GM23338 (cell line): ENCODE measurements at regions not wholly inside any gene's neighbourhood (a gene's known extent, or its start where the extent isn't known, plus 50 kb on each side); places are given as distances from the start of the nearest gene placed in this dataset.
A peak's percentile ranks its signal among the peaks of the same experiment; 100 is the strongest.

Source experiments
- ATAC-seq: fragments of 200-7000 bp; cut with Tn5 transposase; 3 replicates; pipeline ENCODE4 v1.9.1; 2020
- DNase-seq: peaks from one replicate; pipeline ENCODE4 v3.0.0-alpha.2; 2015; ENCODE audit warnings: low spot score
- H2AFZ ChIP-seq: fragments of 200-600 bp; sonication (generic); 2 replicates; pipeline ENCODE4 v1.8.0; 2016; ENCODE audit warnings: antibody characterized with exemption, mild to moderate bottlenecking, moderate library complexity
- H3F3A ChIP-seq: fragments of 200-600 bp; sonication (generic); replicated peaks from 2 replicates; pipeline ENCODE4 v1.8.0; 2017; ENCODE audit warnings: antibody characterized with exemption, mixed run types, low read depth
- H3K27ac ChIP-seq: fragments of 200-600 bp; sonication (generic); 2 replicates; pipeline ENCODE4 v1.6.1; 2016; ENCODE audit warnings: low read depth
- H3K27me3 ChIP-seq: fragments of 200-600 bp; sonication (generic); 2 replicates; pipeline ENCODE4 v1.8.0; 2016; ENCODE audit warnings: mild to moderate bottlenecking, mixed run types, moderate library complexity; ENCODE audit not compliant: insufficient read depth
- H3K36me3 ChIP-seq: fragments of 200-600 bp; sonication (generic); 2 replicates; pipeline ENCODE4 v1.8.0; 2016; ENCODE audit warnings: mild to moderate bottlenecking; ENCODE audit not compliant: insufficient read depth
- H3K4me1 ChIP-seq: fragments of 200-600 bp; sonication (generic); 2 replicates; pipeline ENCODE4 v1.8.0; 2016; ENCODE audit warnings: mild to moderate bottlenecking, moderate library complexity; ENCODE audit not compliant: insufficient read depth
- H3K4me2 ChIP-seq: fragments of 200-600 bp; sonication (generic); 2 replicates; pipeline ENCODE4 v1.7.1; 2017; ENCODE audit warnings: mixed run types
- H3K4me3 ChIP-seq: fragments of 200-600 bp; sonication (generic); 2 replicates; pipeline ENCODE4 v1.6.1; 2016; ENCODE audit warnings: mixed run types
- H3K79me2 ChIP-seq: fragments of 200-600 bp; sonication (generic); replicated peaks from 2 replicates; pipeline ENCODE4 v1.8.0; 2017; ENCODE audit warnings: mild to moderate bottlenecking; ENCODE audit not compliant: insufficient read depth
- H3K9me2 ChIP-seq: fragments of 200-600 bp; sonication (generic); 2 replicates; pipeline ENCODE4 v1.8.0; 2017; ENCODE audit not compliant: insufficient read depth
- H4K20me1 ChIP-seq: fragments of 200-600 bp; sonication (generic); replicated peaks from 2 replicates; pipeline ENCODE4 v1.8.0; 2017; ENCODE audit warnings: mild to moderate bottlenecking; ENCODE audit not compliant: insufficient read depth
- H3K27ac Mint-ChIP-seq: 2 replicates; pipeline ENCODE4 v1.8.0; 2020; ENCODE audit warnings: inconsistent platforms, mild to moderate bottlenecking, moderate library complexity, mixed read lengths
- H3K27me3 Mint-ChIP-seq: 3 replicates; pipeline ENCODE4 v1.8.0; 2022; ENCODE audit warnings: low read depth, mild to moderate bottlenecking, moderate library complexity, mixed read lengths, inconsistent platforms; ENCODE audit not compliant: insufficient read depth, poor library complexity
- H3K36me3 Mint-ChIP-seq: 3 replicates; pipeline ENCODE4 v1.8.0; 2021; ENCODE audit warnings: low read depth, mild to moderate bottlenecking, inconsistent platforms, moderate library complexity, mixed read lengths
- H3K4me1 Mint-ChIP-seq: 3 replicates; pipeline ENCODE4 v1.8.0; 2020; ENCODE audit warnings: mild to moderate bottlenecking, inconsistent platforms, mixed read lengths
- H3K4me3 Mint-ChIP-seq: 3 replicates; pipeline ENCODE4 v1.8.0; 2021; ENCODE audit warnings: moderate library complexity, mild to moderate bottlenecking, inconsistent platforms, mixed read lengths
- H3K9me3 Mint-ChIP-seq: 3 replicates; pipeline ENCODE4 v1.8.0; 2020; ENCODE audit warnings: moderate library complexity, mild to moderate bottlenecking, inconsistent platforms, mixed read lengths
- CREB1 ChIP-seq: fragments of 250-450 bp; sonication (Bioruptor Pico); IDR thresholded peaks from 2 replicates; pipeline ENCODE4 v1.5.0; 2020; ENCODE audit warnings: low read depth, mild to moderate bottlenecking, moderate library complexity
- ETS1 ChIP-seq: IDR thresholded peaks from 2 replicates; pipeline ENCODE4 v1.6.1; 2016; ENCODE audit warnings: antibody characterized with exemption
- EZH2 ChIP-seq: fragments of 200-600 bp; sonication (generic); IDR thresholded peaks from one replicate; pipeline ENCODE4 v1.8.0; 2017; ENCODE audit warnings: antibody characterized with exemption, mild to moderate bottlenecking, low read depth; ENCODE audit not compliant: unreplicated experiment
- EZH2phosphoT487 ChIP-seq: fragments of 200-600 bp; sonication (generic); IDR thresholded peaks from one replicate; pipeline ENCODE4 v1.8.1; 2018; ENCODE audit warnings: antibody characterized with exemption; ENCODE audit not compliant: unreplicated experiment
- JUNB ChIP-seq: IDR thresholded peaks from one replicate; pipeline ENCODE4 v1.6.1; 2016; ENCODE audit warnings: antibody characterized with exemption; ENCODE audit not compliant: unreplicated experiment
- NANOG ChIP-seq: IDR thresholded peaks from 2 replicates; pipeline ENCODE4 v1.6.1; 2016; ENCODE audit warnings: antibody characterized with exemption, borderline replicate concordance
- STAT1 ChIP-seq: IDR thresholded peaks from one replicate; pipeline ENCODE4 v1.6.1; 2016; ENCODE audit warnings: antibody characterized with exemption; ENCODE audit not compliant: unreplicated experiment
- ZNF331 ChIP-seq: fragments of 250-450 bp; sonication (Bioruptor Pico); IDR thresholded peaks from 2 replicates; pipeline ENCODE4 v1.5.0; 2020; ENCODE audit warnings: low read depth, mild to moderate bottlenecking, moderate library complexity
- TF ChIP-seq, protein P1 (sequence below): fragments of 250-450 bp; sonication (Bioruptor Pico); IDR thresholded peaks from 2 replicates; pipeline ENCODE4 v1.5.0; 2020; ENCODE audit warnings: mild to moderate bottlenecking, moderate library complexity
- TF ChIP-seq, protein P2 (sequence below), 2 experiments: fragments of 200-600 bp in 1 of 2; sonication (generic) in 1 of 2; conservative IDR thresholded peaks; 2 replicates each; pipeline versions ENCODE4 v1.5.1 to v1.6.1; 2016 to 2017; ENCODE audit warnings: antibody characterized with exemption in 2 of 2, low read depth in 2 of 2, mild to moderate bottlenecking in 2 of 2, moderate library complexity in 1 of 2

DNA sequence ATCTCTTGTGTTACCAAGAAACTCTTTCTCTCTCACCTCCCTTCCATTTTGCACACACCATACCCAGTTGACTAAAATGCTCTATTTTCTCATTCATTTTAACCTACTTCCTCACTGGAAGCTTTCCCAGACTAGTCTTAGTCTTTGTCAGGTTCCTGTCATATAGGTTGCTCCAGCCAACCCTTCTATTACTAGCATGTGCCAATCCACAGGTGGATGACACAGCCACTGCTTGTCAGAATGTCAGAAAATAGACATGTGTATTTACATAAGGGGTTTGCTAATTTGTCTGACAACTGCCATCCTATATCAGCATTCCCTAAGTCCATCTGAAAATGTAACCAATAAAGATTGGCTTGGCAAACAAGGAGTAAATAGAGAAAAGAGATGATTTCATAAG is 239.2 kb upstream of the SMIM31 start:
- no peaks in the 10 kb centered on the region for H3F3A ChIP-seq
- Mint-ChIP-seq H3K27me3 (no peaks in the 10 kb centered on the region), H3K4me1 (no peaks in the 10 kb centered on the region), H3K4me3 (no peak overlapping the region), H3K27ac (no peak overlapping the region), H3K9me3 (peaks cover 4% of the 10 kb centered on the region; the same call in 1 of the 3 replicates), H3K36me3 (no peaks in the 10 kb centered on the region)
- DNase-seq (no peak), ATAC-seq (no peak)
- H3K27me3 ChIP-seq: no peaks in the 10 kb centered on the region
- H3K36me3 ChIP-seq: no peaks in the 10 kb centered on the region
- H3K4me1 ChIP-seq: no peaks in the 10 kb centered on the region
- no peak overlapping the region for H3K4me3 ChIP-seq
- H4K20me1 ChIP-seq: no peaks in the 10 kb centered on the region
- H2AFZ ChIP-seq: no peak overlapping the region
- H3K27ac ChIP-seq: no peak overlapping the region
- 0 out of 2 replicates have a peak, but pooled peaks cover 9% of the 10 kb centered on the region for H3K9me2 ChIP-seq
- H3K4me2 ChIP-seq: no peak overlapping the region
- TF ChIP-seq CREB1 (CRISPR knock-in tag): no peak
- H3K79me2 ChIP-seq: no peaks in the 10 kb centered on the region

DNA sequence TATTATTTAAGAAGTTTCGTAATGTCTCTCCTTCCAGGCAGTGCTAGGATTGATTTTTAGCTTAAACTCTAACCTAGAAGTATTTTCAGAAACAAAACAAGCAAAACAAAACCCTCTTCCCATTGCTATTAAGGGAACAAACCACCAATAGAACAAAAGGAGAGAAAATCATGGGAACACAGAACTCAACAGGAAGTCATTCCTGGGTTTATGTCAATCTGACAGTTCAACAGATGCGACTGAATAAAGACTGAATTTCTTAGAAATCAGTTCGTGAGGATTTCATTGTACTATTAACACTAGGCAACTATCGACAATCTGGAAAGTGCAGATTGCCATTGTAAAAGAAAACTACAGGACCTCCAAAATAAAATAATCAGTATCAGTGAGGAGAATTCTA is 229.1 kb upstream of the SMIM31 start:
- no peaks in the 10 kb centered on the region for H3K9me3 Mint-ChIP-seq
- TF ChIP-seq ETS1 (no peak), JUNB (no peak), ZNF331 (CRISPR knock-in tag) (no peak), EZH2 (no peak), STAT1 (no peak), EZH2phosphoT487 (no peak), CREB1 (CRISPR knock-in tag) (no peak), NANOG (no peak)
- TF ChIP-seq, protein P1, sequence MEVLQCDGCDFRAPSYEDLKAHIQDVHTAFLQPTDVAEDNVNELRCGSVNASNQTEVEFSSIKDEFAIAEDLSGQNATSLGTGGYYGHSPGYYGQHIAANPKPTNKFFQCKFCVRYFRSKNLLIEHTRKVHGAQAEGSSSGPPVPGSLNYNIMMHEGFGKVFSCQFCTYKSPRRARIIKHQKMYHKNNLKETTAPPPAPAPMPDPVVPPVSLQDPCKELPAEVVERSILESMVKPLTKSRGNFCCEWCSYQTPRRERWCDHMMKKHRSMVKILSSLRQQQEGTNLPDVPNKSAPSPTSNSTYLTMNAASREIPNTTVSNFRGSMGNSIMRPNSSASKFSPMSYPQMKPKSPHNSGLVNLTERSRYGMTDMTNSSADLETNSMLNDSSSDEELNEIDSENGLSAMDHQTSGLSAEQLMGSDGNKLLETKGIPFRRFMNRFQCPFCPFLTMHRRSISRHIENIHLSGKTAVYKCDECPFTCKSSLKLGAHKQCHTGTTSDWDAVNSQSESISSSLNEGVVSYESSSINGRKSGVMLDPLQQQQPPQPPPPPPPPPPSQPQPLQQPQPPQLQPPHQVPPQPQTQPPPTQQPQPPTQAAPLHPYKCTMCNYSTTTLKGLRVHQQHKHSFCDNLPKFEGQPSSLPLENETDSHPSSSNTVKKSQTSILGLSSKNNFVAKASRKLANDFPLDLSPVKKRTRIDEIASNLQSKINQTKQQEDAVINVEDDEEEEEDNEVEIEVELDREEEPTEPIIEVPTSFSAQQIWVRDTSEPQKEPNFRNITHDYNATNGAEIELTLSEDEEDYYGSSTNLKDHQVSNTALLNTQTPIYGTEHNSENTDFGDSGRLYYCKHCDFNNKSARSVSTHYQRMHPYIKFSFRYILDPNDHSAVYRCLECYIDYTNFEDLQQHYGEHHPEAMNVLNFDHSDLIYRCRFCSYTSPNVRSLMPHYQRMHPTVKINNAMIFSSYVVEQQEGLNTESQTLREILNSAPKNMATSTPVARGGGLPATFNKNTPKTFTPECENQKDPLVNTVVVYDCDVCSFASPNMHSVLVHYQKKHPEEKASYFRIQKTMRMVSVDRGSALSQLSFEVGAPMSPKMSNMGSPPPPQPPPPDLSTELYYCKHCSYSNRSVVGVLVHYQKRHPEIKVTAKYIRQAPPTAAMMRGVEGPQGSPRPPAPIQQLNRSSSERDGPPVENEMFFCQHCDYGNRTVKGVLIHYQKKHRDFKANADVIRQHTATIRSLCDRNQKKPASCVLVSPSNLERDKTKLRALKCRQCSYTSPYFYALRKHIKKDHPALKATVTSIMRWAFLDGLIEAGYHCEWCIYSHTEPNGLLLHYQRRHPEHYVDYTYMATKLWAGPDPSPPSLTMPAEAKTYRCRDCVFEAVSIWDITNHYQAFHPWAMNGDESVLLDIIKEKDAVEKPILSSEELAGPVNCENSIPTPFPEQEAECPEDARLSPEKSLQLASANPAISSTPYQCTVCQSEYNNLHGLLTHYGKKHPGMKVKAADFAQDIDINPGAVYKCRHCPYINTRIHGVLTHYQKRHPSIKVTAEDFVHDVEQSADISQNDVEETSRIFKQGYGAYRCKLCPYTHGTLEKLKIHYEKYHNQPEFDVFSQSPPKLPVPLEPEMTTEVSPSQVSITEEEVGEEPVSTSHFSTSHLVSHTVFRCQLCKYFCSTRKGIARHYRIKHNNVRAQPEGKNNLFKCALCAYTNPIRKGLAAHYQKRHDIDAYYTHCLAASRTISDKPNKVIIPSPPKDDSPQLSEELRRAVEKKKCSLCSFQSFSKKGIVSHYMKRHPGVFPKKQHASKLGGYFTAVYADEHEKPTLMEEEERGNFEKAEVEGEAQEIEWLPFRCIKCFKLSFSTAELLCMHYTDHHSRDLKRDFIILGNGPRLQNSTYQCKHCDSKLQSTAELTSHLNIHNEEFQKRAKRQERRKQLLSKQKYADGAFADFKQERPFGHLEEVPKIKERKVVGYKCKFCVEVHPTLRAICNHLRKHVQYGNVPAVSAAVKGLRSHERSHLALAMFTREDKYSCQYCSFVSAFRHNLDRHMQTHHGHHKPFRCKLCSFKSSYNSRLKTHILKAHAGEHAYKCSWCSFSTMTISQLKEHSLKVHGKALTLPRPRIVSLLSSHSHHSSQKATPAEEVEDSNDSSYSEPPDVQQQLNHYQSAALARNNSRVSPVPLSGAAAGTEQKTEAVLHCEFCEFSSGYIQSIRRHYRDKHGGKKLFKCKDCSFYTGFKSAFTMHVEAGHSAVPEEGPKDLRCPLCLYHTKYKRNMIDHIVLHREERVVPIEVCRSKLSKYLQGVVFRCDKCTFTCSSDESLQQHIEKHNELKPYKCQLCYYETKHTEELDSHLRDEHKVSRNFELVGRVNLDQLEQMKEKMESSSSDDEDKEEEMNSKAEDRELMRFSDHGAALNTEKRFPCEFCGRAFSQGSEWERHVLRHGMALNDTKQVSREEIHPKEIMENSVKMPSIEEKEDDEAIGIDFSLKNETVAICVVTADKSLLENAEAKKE (CRISPR knock-in tag): no peak
- TF ChIP-seq, protein P2, sequence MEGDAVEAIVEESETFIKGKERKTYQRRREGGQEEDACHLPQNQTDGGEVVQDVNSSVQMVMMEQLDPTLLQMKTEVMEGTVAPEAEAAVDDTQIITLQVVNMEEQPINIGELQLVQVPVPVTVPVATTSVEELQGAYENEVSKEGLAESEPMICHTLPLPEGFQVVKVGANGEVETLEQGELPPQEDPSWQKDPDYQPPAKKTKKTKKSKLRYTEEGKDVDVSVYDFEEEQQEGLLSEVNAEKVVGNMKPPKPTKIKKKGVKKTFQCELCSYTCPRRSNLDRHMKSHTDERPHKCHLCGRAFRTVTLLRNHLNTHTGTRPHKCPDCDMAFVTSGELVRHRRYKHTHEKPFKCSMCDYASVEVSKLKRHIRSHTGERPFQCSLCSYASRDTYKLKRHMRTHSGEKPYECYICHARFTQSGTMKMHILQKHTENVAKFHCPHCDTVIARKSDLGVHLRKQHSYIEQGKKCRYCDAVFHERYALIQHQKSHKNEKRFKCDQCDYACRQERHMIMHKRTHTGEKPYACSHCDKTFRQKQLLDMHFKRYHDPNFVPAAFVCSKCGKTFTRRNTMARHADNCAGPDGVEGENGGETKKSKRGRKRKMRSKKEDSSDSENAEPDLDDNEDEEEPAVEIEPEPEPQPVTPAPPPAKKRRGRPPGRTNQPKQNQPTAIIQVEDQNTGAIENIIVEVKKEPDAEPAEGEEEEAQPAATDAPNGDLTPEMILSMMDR (conservative IDR thresholded peaks at IDR 0.05; ENCODE audit: low read depth in 2 of 2): no peak
- ATAC-seq: no peak
- H4K20me1 ChIP-seq: no peaks in the 10 kb centered on the region
- no peak overlapping the region for H3K4me3 Mint-ChIP-seq
- H3K27ac ChIP-seq: no peak overlapping the region
- peaks cover 44% of the 10 kb centered on the region for H3K4me1 Mint-ChIP-seq
- no peak overlapping the region for H3K27ac Mint-ChIP-seq
- no peaks in the 10 kb centered on the region for H3K27me3 ChIP-seq
- H3K36me3 ChIP-seq: no peaks in the 10 kb centered on the region
- no peaks in the 10 kb centered on the region for H3K79me2 ChIP-seq
- H3K4me1 ChIP-seq: peaks cover 51% of the 10 kb centered on the region
- H3F3A ChIP-seq: no peaks in the 10 kb centered on the region
- no peak for DNase-seq
- H3K36me3 Mint-ChIP-seq: no peaks in the 10 kb centered on the region
- peaks cover 2% of the 10 kb centered on the region for H3K27me3 Mint-ChIP-seq
- H3K4me3 ChIP-seq: no peak overlapping the region
- H2AFZ ChIP-seq: 0 out of 2 replicates have a peak overlapping the region, but pooled peaks have one; percentile 9
- H3K4me2 ChIP-seq: no peak overlapping the region
- no peaks in the 10 kb centered on the region for H3K9me2 ChIP-seq
